ENCODE measurements at regions not wholly inside any gene's neighbourhood (a gene's known extent, or its start where the extent isn't known, plus 50 kb on each side); places are given as distances from the start of the nearest gene placed in this dataset.

GRCh38 chr14:66420251-66421006 is 65.7 kb upstream of the CCDC196 start:
- Histone ChIP-seq H3K4me3 (ENCODE audit: low read length in 2 of 2) (no peak overlapping the region), H3K27me3 (ENCODE audit: insufficient read depth, low read length) (no peaks in the 10 kb centered on the region), H3K36me3 (ENCODE audit: insufficient read depth, low read length) (no peaks in the 10 kb centered on the region), H3K27ac (ENCODE audit: low read depth, low read length) (no peak overlapping the region), H3K4me1 (ENCODE audit: insufficient read depth, low read length) (no peaks in the 10 kb centered on the region), H3K9me3 (ENCODE audit: control insufficient read depth in 1 of 2, low read length in 2 of 2) (no peaks in the 10 kb centered on the region)
- ChIA-PET CTCF (ENCODE audit: partially characterized antibody) (no interaction called here), POLR2A (ENCODE audit: partially characterized antibody) (no interaction called here)
- Mint-ChIP-seq H3K27ac (no peak overlapping the region), H3K4me1 (no peaks in the 10 kb centered on the region), H3K4me3 (no peak overlapping the region), H3K36me3 (peaks cover 2 to 5% of the 10 kb centered on the region in 2 donors), H3K27me3 (no peaks in the 10 kb centered on the region), H3K9me3 (peaks cover 0 to 12% (median 0%) of the 10 kb centered on the region in 8 donors)
- DNase-seq: no peak
- intact Hi-C loops (cut with micrococcal nuclease): no loop called here

- Mint-ChIP-seq H3K27me3 (no peaks in the 10 kb centered on the region), H3K9me3 (peaks cover 0 to 2% (median 0%) of the 10 kb centered on the region in 8 donors), H3K36me3 (no peaks in the 10 kb centered on the region), H3K4me1 (no peaks in the 10 kb centered on the region), H3K4me3 (no peak overlapping the region), H3K27ac (no peak overlapping the region)
- Histone ChIP-seq H3K27me3 (ENCODE audit: insufficient read depth, low read length) (no peaks in the 10 kb centered on the region), H3K36me3 (ENCODE audit: insufficient read depth, low read length) (no peaks in the 10 kb centered on the region), H3K27ac (ENCODE audit: low read depth, low read length) (no peak overlapping the region), H3K9me3 (ENCODE audit: control insufficient read depth in 1 of 2, low read length in 2 of 2) (no peaks in the 10 kb centered on the region), H3K4me1 (ENCODE audit: insufficient read depth, low read length) (no peaks in the 10 kb centered on the region), H3K4me3 (ENCODE audit: low read length in 2 of 2) (no peak overlapping the region)
- DNase-seq: no peak
- CTCF ChIA-PET (ENCODE audit: partially characterized antibody): no interaction called here
- POLR2A ChIA-PET (ENCODE audit: partially characterized antibody): no interaction called here
- intact Hi-C loops (cut with micrococcal nuclease): no loop called here
Measured at GRCh38 chr14:66421990-66422946, 63.9 kb upstream of the CCDC196 start.

- Mint-ChIP-seq H3K36me3 (no peaks in the 10 kb centered on the region), H3K9me3 (no peaks in the 10 kb centered on the region), H3K27me3 (no peaks in the 10 kb centered on the region), H3K4me3 (no peak overlapping the region), H3K4me1 (no peaks in the 10 kb centered on the region), H3K27ac (no peak overlapping the region)
- intact Hi-C loops (cut with micrococcal nuclease): no loop called here
- H3K27me3 ChIP-seq (ENCODE audit: insufficient read depth, low read length): no peaks in the 10 kb centered on the region
- no peaks in the 10 kb centered on the region for H3K4me1 ChIP-seq (ENCODE audit: insufficient read depth, low read length)
- H3K4me3 ChIP-seq (ENCODE audit: low read length in 2 of 2): no peak overlapping the region
- no peak for DNase-seq
- no peaks in the 10 kb centered on the region for H3K9me3 ChIP-seq (ENCODE audit: control insufficient read depth in 1 of 2, low read length in 2 of 2)
- no peaks in the 10 kb centered on the region for H3K36me3 ChIP-seq (ENCODE audit: insufficient read depth, low read length)
- no peak overlapping the region for H3K27ac ChIP-seq (ENCODE audit: low read depth, low read length)
- ChIA-PET CTCF (ENCODE audit: partially characterized antibody) (no interaction called here), POLR2A (ENCODE audit: partially characterized antibody) (no interaction called here)
Measured at GRCh38 chr14:66425402-66425801, 60.8 kb upstream of the CCDC196 start.

GRCh38 chr14:66426451-66426850 is 59.7 kb upstream of the CCDC196 start:
- no peak for DNase-seq
- POLR2A ChIA-PET (ENCODE audit: partially characterized antibody): no interaction called here
- Histone ChIP-seq H3K27me3 (ENCODE audit: insufficient read depth, low read length) (no peaks in the 10 kb centered on the region), H3K4me3 (ENCODE audit: low read length in 2 of 2) (no peak overlapping the region), H3K27ac (ENCODE audit: low read depth, low read length) (no peak overlapping the region), H3K4me1 (ENCODE audit: insufficient read depth, low read length) (no peaks in the 10 kb centered on the region), H3K9me3 (ENCODE audit: control insufficient read depth in 1 of 2, low read length in 2 of 2) (no peaks in the 10 kb centered on the region), H3K36me3 (ENCODE audit: insufficient read depth, low read length) (no peaks in the 10 kb centered on the region)
- H3K27ac Mint-ChIP-seq: peak overlapping the region in 1 of 7 donors; percentile 2
- H3K4me1 Mint-ChIP-seq: no peaks in the 10 kb centered on the region
- H3K4me3 Mint-ChIP-seq: no peak overlapping the region
- H3K27me3 Mint-ChIP-seq: no peaks in the 10 kb centered on the region
- no peaks in the 10 kb centered on the region for H3K36me3 Mint-ChIP-seq
- intact Hi-C loops (cut with micrococcal nuclease): no loop called here
- H3K9me3 Mint-ChIP-seq: no peaks in the 10 kb centered on the region
- CTCF ChIA-PET (ENCODE audit: partially characterized antibody): interaction anchor here (1.1 kb wide), 1 partner anchor 67 kb away, joined by 3 read pairs; no protein-coding TSS in a partner anchor

GRCh38 chr14:66432334-66432733 is 53.8 kb upstream of the CCDC196 start:
- intact Hi-C loops (cut with micrococcal nuclease): no loop called here
- Mint-ChIP-seq H3K4me1 (no peaks in the 10 kb centered on the region), H3K9me3 (peaks cover 0 to 7% (median 4%) of the 10 kb centered on the region in 8 donors), H3K27me3 (no peaks in the 10 kb centered on the region), H3K27ac (no peak overlapping the region), H3K4me3 (no peak overlapping the region), H3K36me3 (no peaks in the 10 kb centered on the region)
- no peaks in the 10 kb centered on the region for H3K36me3 ChIP-seq (ENCODE audit: insufficient read depth, low read length)
- CTCF ChIA-PET (ENCODE audit: partially characterized antibody): interaction anchor here (0.9 kb wide), 1 partner anchor 73 kb away, joined by 4 read pairs; no protein-coding TSS in a partner anchor
- no peaks in the 10 kb centered on the region for H3K4me1 ChIP-seq (ENCODE audit: insufficient read depth, low read length)
- H3K4me3 ChIP-seq (ENCODE audit: low read length in 2 of 2): no peak overlapping the region
- DNase-seq: no peak
- POLR2A ChIA-PET (ENCODE audit: partially characterized antibody): no interaction called here
- no peak overlapping the region for H3K27ac ChIP-seq (ENCODE audit: low read depth, low read length)
- H3K9me3 ChIP-seq (ENCODE audit: control insufficient read depth in 1 of 2, low read length in 2 of 2): no peaks in the 10 kb centered on the region
- no peaks in the 10 kb centered on the region for H3K27me3 ChIP-seq (ENCODE audit: insufficient read depth, low read length)

GRCh38 chr14:66434464-66434863 is 51.7 kb upstream of the CCDC196 start:
- Histone ChIP-seq H3K27ac (ENCODE audit: low read depth, low read length) (no peak overlapping the region), H3K4me3 (ENCODE audit: low read length in 2 of 2) (no peak overlapping the region), H3K27me3 (ENCODE audit: insufficient read depth, low read length) (no peaks in the 10 kb centered on the region), H3K9me3 (ENCODE audit: control insufficient read depth in 1 of 2, low read length in 2 of 2) (no peaks in the 10 kb centered on the region), H3K36me3 (ENCODE audit: insufficient read depth, low read length) (no peaks in the 10 kb centered on the region), H3K4me1 (ENCODE audit: insufficient read depth, low read length) (no peaks in the 10 kb centered on the region)
- intact Hi-C loops (cut with micrococcal nuclease): no loop called here
- H3K4me1 Mint-ChIP-seq: no peaks in the 10 kb centered on the region
- H3K9me3 Mint-ChIP-seq: peaks cover 1 to 20% (median 14%) of the 10 kb centered on the region in 8 donors
- H3K27ac Mint-ChIP-seq: no peak overlapping the region
- CTCF ChIA-PET (ENCODE audit: partially characterized antibody): no interaction called here
- no peak overlapping the region for H3K4me3 Mint-ChIP-seq
- DNase-seq: no peak
- no peaks in the 10 kb centered on the region for H3K27me3 Mint-ChIP-seq
- POLR2A ChIA-PET (ENCODE audit: partially characterized antibody): no interaction called here
- peaks cover 0 to 2% of the 10 kb centered on the region in 2 donors for H3K36me3 Mint-ChIP-seq

- intact Hi-C loops (cut with micrococcal nuclease): no loop called here
- Histone ChIP-seq H3K4me3 (ENCODE audit: low read length in 2 of 2) (no peak overlapping the region), H3K27me3 (ENCODE audit: insufficient read depth, low read length) (no peaks in the 10 kb centered on the region), H3K36me3 (ENCODE audit: insufficient read depth, low read length) (no peaks in the 10 kb centered on the region), H3K9me3 (ENCODE audit: control insufficient read depth in 1 of 2, low read length in 2 of 2) (no peaks in the 10 kb centered on the region), H3K27ac (ENCODE audit: low read depth, low read length) (no peak overlapping the region), H3K4me1 (ENCODE audit: insufficient read depth, low read length) (no peaks in the 10 kb centered on the region)
- Mint-ChIP-seq H3K36me3 (peaks cover 0 to 2% of the 10 kb centered on the region in 2 donors), H3K27ac (no peak overlapping the region), H3K27me3 (no peaks in the 10 kb centered on the region), H3K4me3 (no peak overlapping the region), H3K4me1 (no peaks in the 10 kb centered on the region), H3K9me3 (peaks cover 1 to 32% (median 25%) of the 10 kb centered on the region in 8 donors)
- no peak for DNase-seq
- CTCF ChIA-PET (ENCODE audit: partially characterized antibody): no interaction called here
- POLR2A ChIA-PET (ENCODE audit: partially characterized antibody): no interaction called here
Measured at GRCh38 chr14:66435683-66436082, 50.5 kb upstream of the CCDC196 start.

Data from CD4-positive, alpha-beta memory T cell (primary cell).